ENCODE measurements at regions not wholly inside any gene's neighbourhood (a gene's known extent, or its start where the extent isn't known, plus 50 kb on each side); places are given as distances from the start of the nearest gene placed in this dataset.

GRCh38 chr9:82923912-82924605 is 138.9 kb downstream of the RASEF start:
- Histone ChIP-seq H3K4me3 (no peak overlapping the region), H3K9me3 (no peaks in the 10 kb centered on the region), H3K27ac (peak overlapping the region in 1 of 2 donors; percentile 23), H3K36me3 (no peaks in the 10 kb centered on the region), H3K4me1 (no peaks in the 10 kb centered on the region), H3K27me3 (no peaks in the 10 kb centered on the region)
- intact Hi-C loops (cut with DNase I; ENCODE audit: low total_unique reads) = no loop called here
- TF ChIP-seq POLR2AphosphoS5 (IDR thresholded peaks at IDR 0.05) (no peak), POLR2A (IDR thresholded peaks at IDR 0.05) (no peak)
- TF ChIP-seq, protein P1, sequence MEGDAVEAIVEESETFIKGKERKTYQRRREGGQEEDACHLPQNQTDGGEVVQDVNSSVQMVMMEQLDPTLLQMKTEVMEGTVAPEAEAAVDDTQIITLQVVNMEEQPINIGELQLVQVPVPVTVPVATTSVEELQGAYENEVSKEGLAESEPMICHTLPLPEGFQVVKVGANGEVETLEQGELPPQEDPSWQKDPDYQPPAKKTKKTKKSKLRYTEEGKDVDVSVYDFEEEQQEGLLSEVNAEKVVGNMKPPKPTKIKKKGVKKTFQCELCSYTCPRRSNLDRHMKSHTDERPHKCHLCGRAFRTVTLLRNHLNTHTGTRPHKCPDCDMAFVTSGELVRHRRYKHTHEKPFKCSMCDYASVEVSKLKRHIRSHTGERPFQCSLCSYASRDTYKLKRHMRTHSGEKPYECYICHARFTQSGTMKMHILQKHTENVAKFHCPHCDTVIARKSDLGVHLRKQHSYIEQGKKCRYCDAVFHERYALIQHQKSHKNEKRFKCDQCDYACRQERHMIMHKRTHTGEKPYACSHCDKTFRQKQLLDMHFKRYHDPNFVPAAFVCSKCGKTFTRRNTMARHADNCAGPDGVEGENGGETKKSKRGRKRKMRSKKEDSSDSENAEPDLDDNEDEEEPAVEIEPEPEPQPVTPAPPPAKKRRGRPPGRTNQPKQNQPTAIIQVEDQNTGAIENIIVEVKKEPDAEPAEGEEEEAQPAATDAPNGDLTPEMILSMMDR (IDR thresholded peaks at IDR 0.05) = no peak
- DNase-seq (ENCODE audit: low spot score in 2 of 2) = no peak

All from breast epithelium (tissue), 4 donors.